ENCODE measurements at regions not wholly inside any gene's neighbourhood (a gene's known extent, or its start where the extent isn't known, plus 50 kb on each side); places are given as distances from the start of the nearest gene placed in this dataset.

GRCh38 chr5:152016421-152016820 lies 91.8 kb upstream of the GLRA1 start:
- DNase-seq, result no peak

DNA sequence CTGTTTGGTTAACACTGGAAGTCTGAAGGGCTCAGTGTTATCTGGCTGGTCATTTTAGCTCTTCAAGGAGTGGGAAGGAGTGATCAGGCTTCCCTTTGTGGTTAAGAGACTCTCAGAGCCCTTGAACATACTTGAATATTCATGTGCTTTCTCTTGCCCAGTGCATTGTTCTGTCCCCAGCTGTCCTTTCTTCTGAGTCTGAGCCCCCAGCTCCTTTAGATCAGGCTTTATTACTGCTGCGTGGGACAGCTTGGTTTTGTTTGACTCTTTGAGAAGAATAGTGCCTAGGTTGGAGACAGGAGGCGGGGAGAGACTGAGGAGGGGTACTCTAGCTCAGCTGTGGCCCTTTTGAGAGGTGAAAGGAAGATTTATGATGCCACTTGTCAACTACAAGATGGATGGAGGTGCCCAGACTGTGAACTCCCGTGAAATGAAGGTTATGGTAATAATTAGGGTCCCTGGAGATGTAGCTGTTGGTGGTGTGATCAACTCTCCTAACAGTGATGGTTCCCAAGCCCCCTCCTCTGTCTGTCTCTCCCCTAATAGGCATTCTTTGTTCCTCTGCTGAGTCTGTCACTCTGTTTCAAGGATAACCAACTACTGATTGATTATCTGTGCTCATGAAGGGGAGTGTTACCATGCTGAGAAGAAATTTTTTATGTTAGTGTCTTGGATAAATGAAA lies 83.1 kb upstream of the GLRA1 start:
- DNase-seq, result no peak

- DNase-seq, result no peak
Measured at GRCh38 chr5:152004095-152004494, 79.4 kb upstream of the GLRA1 start.
